Stimulated activated memory B cell treated with anti-CD40 and anti-IgM and Interleukin-4, amounts not matched to agents 10 μg/mL and 1 μg/mL and 100 μg/mL, for 72 hours (primary cell): ENCODE measurements at regions not wholly inside any gene's neighbourhood (a gene's known extent, or its start where the extent isn't known, plus 50 kb on each side); places are given as distances from the start of the nearest gene placed in this dataset.

ENCODE experiments used
- ATAC-seq: fragments of 150-1000 bp; cut with Tn5 transposase; 2 replicates; pipeline ENCODE4 v1.10.0; 2021
- H3K27ac Mint-ChIP-seq: one replicate; pipeline ENCODE4 v1.8.0; 2022; ENCODE audit warnings: mild to moderate bottlenecking, mixed read lengths
- H3K27me3 Mint-ChIP-seq: one replicate; pipeline ENCODE4 v1.8.0; 2022; ENCODE audit warnings: mixed read lengths
- H3K36me3 Mint-ChIP-seq: one replicate; pipeline ENCODE4 v1.8.0; 2022; ENCODE audit warnings: mixed read lengths
- H3K4me1 Mint-ChIP-seq: one replicate; pipeline ENCODE4 v1.8.0; 2022; ENCODE audit warnings: mixed read lengths
- H3K4me3 Mint-ChIP-seq: one replicate; pipeline ENCODE4 v1.8.0; 2022; ENCODE audit warnings: mild to moderate bottlenecking, moderate library complexity, mixed read lengths
- H3K9me3 Mint-ChIP-seq: one replicate; pipeline ENCODE4 v1.8.0; 2022; ENCODE audit warnings: mixed read lengths

- Mint-ChIP-seq H3K36me3 (no peaks in the 10 kb centered on the region), H3K4me1 (no peaks in the 10 kb centered on the region), H3K4me3 (no peak overlapping the region), H3K27me3 (peaks cover 16% of the 10 kb centered on the region), H3K9me3 (no peaks in the 10 kb centered on the region), H3K27ac (no peak overlapping the region)
- ATAC-seq = no peak
Observed at GRCh38 chr1:14516974-14517840, 81.3 kb upstream of the KAZN start.

- H3K4me3 Mint-ChIP-seq = no peak overlapping the region
- no peak for ATAC-seq
- H3K9me3 Mint-ChIP-seq = no peaks in the 10 kb centered on the region
- no peaks in the 10 kb centered on the region for H3K36me3 Mint-ChIP-seq
- peaks cover 16% of the 10 kb centered on the region for H3K27me3 Mint-ChIP-seq
- H3K4me1 Mint-ChIP-seq = no peaks in the 10 kb centered on the region
- H3K27ac Mint-ChIP-seq = no peak overlapping the region
Observed at GRCh38 chr1:14517841-14518180, 80.7 kb upstream of the KAZN start.

- Mint-ChIP-seq H3K36me3 (no peaks in the 10 kb centered on the region), H3K27ac (no peak overlapping the region), H3K4me1 (no peaks in the 10 kb centered on the region), H3K4me3 (no peak overlapping the region), H3K9me3 (peaks cover 2% of the 10 kb centered on the region), H3K27me3 (peaks cover 28% of the 10 kb centered on the region)
- no peak for ATAC-seq
Observed at GRCh38 chr1:14519976-14520375, 78.5 kb upstream of the KAZN start.

- Mint-ChIP-seq H3K4me1 (no peaks in the 10 kb centered on the region), H3K27me3 (peaks cover 28% of the 10 kb centered on the region), H3K27ac (no peak overlapping the region), H3K4me3 (no peak overlapping the region), H3K9me3 (peaks cover 2% of the 10 kb centered on the region), H3K36me3 (no peaks in the 10 kb centered on the region)
- ATAC-seq = no peak
Observed at GRCh38 chr1:14520514-14521163, 77.8 kb upstream of the KAZN start.

GRCh38 chr1:14521622-14522021 lies 76.9 kb upstream of the KAZN start:
- no peak for ATAC-seq
- peaks cover 2% of the 10 kb centered on the region for H3K9me3 Mint-ChIP-seq

GRCh38 chr1:14522077-14522925 lies 76.2 kb upstream of the KAZN start:
- Mint-ChIP-seq H3K4me3 (no peak overlapping the region), H3K4me1 (no peaks in the 10 kb centered on the region), H3K9me3 (peaks cover 2% of the 10 kb centered on the region), H3K27ac (no peak overlapping the region), H3K36me3 (no peaks in the 10 kb centered on the region), H3K27me3 (peaks cover 28% of the 10 kb centered on the region)
- ATAC-seq = no peak

More at GRCh38 chr1:14521622-14522021, 76.9 kb upstream of the KAZN start:
- Mint-ChIP-seq H3K4me3 (no peak overlapping the region), H3K27me3 (peaks cover 28% of the 10 kb centered on the region), H3K36me3 (no peaks in the 10 kb centered on the region), H3K4me1 (no peaks in the 10 kb centered on the region), H3K27ac (no peak overlapping the region)

- no peaks in the 10 kb centered on the region for H3K36me3 Mint-ChIP-seq
- no peaks in the 10 kb centered on the region for H3K4me1 Mint-ChIP-seq
- H3K27me3 Mint-ChIP-seq = peaks cover 28% of the 10 kb centered on the region
- no peak overlapping the region for H3K4me3 Mint-ChIP-seq
- no peak overlapping the region for H3K27ac Mint-ChIP-seq
- no peak for ATAC-seq
- peaks cover 2% of the 10 kb centered on the region for H3K9me3 Mint-ChIP-seq
Observed at GRCh38 chr1:14522926-14523241, 75.6 kb upstream of the KAZN start.

- Mint-ChIP-seq H3K27me3 (peaks cover 18% of the 10 kb centered on the region), H3K4me3 (no peak overlapping the region), H3K36me3 (no peaks in the 10 kb centered on the region), H3K9me3 (peaks cover 6% of the 10 kb centered on the region), H3K27ac (no peak overlapping the region), H3K4me1 (no peaks in the 10 kb centered on the region)
- ATAC-seq = no peak
Observed at GRCh38 chr1:14524826-14525636, 73.5 kb upstream of the KAZN start.

GRCh38 chr1:14529475-14529874 lies 69.0 kb upstream of the KAZN start:
- peaks cover 3% of the 10 kb centered on the region for H3K9me3 Mint-ChIP-seq
- ATAC-seq = no peak
- no peaks in the 10 kb centered on the region for H3K36me3 Mint-ChIP-seq
- H3K4me3 Mint-ChIP-seq = no peak overlapping the region
- no peak overlapping the region for H3K27ac Mint-ChIP-seq
- no peaks in the 10 kb centered on the region for H3K27me3 Mint-ChIP-seq
- H3K4me1 Mint-ChIP-seq = no peaks in the 10 kb centered on the region

GRCh38 chr1:14531519-14531918 lies 67.0 kb upstream of the KAZN start:
- Mint-ChIP-seq H3K27ac (no peak overlapping the region), H3K27me3 (no peaks in the 10 kb centered on the region), H3K4me3 (no peak overlapping the region), H3K4me1 (no peaks in the 10 kb centered on the region), H3K9me3 (peaks cover 3% of the 10 kb centered on the region), H3K36me3 (no peaks in the 10 kb centered on the region)
- no peak for ATAC-seq

GRCh38 chr1:14535619-14536355 lies 62.7 kb upstream of the KAZN start:
- Mint-ChIP-seq H3K4me1 (peaks cover 4% of the 10 kb centered on the region), H3K4me3 (no peak overlapping the region), H3K27me3 (no peaks in the 10 kb centered on the region), H3K9me3 (no peaks in the 10 kb centered on the region), H3K27ac (no peak overlapping the region), H3K36me3 (no peaks in the 10 kb centered on the region)
- ATAC-seq = no peak

- Mint-ChIP-seq H3K27ac (no peak overlapping the region), H3K4me1 (peaks cover 4% of the 10 kb centered on the region), H3K27me3 (no peaks in the 10 kb centered on the region), H3K4me3 (no peak overlapping the region), H3K9me3 (no peaks in the 10 kb centered on the region), H3K36me3 (no peaks in the 10 kb centered on the region)
- ATAC-seq = no peak
Observed at GRCh38 chr1:14538335-14538734, 60.1 kb upstream of the KAZN start.

GRCh38 chr1:14539309-14539708 lies 59.2 kb upstream of the KAZN start:
- ATAC-seq = no peak
- Mint-ChIP-seq H3K9me3 (no peaks in the 10 kb centered on the region), H3K4me3 (no peak overlapping the region), H3K4me1 (peaks cover 4% of the 10 kb centered on the region), H3K27ac (no peak overlapping the region), H3K27me3 (no peaks in the 10 kb centered on the region), H3K36me3 (no peaks in the 10 kb centered on the region)

GRCh38 chr1:14539953-14540563 lies 58.4 kb upstream of the KAZN start:
- no peaks in the 10 kb centered on the region for H3K9me3 Mint-ChIP-seq
- no peaks in the 10 kb centered on the region for H3K36me3 Mint-ChIP-seq
- no peak overlapping the region for H3K4me3 Mint-ChIP-seq
- peaks cover 4% of the 10 kb centered on the region for H3K4me1 Mint-ChIP-seq
- no peak for ATAC-seq
- no peak overlapping the region for H3K27ac Mint-ChIP-seq
- peaks cover 5% of the 10 kb centered on the region for H3K27me3 Mint-ChIP-seq
